GM21515 (cell line): ENCODE measurements at regions not wholly inside any gene's neighbourhood (a gene's known extent, or its start where the extent isn't known, plus 50 kb on each side); places are given as distances from the start of the nearest gene placed in this dataset.
"Not testable (repeated sequence)": the region's sequence is repeated elsewhere in the genome, so short reads cannot be mapped to it uniquely, and the experiment has no call there.

Source experiments
- ATAC-seq: cut with Tn5 transposase; IDR thresholded peaks from one replicate; pipeline ENCODE4 v1.9.1; 2021; ENCODE audit not compliant: unreplicated experiment

GRCh38 chr14:53228966-53229365 lies 75.8 kb upstream of the DDHD1 start:
- no peak for ATAC-seq

GRCh38 chr14:53227154-53227718 lies 74.1 kb upstream of the DDHD1 start:
- ATAC-seq = no peak

GRCh38 chr14:53226553-53226952 lies 73.4 kb upstream of the DDHD1 start:
- no peak for ATAC-seq

GRCh38 chr14:53220914-53221313 lies 67.8 kb upstream of the DDHD1 start:
- no peak for ATAC-seq

GRCh38 chr14:53218161-53218560 lies 65.0 kb upstream of the DDHD1 start:
- ATAC-seq = no peak

GRCh38 chr14:53217316-53217994 lies 64.3 kb upstream of the DDHD1 start:
- ATAC-seq = peak; percentile 99

- ATAC-seq = not testable (repeated sequence)
These were observed 63.8 kb upstream of the DDHD1 start for GRCh38 chr14:53216955-53217315.

GRCh38 chr14:53216478-53216877 lies 63.4 kb upstream of the DDHD1 start:
- ATAC-seq = not testable (repeated sequence)

GRCh38 chr14:53215101-53215500 lies 62.0 kb upstream of the DDHD1 start:
- no peak for ATAC-seq

- no peak for ATAC-seq
These were observed 61.3 kb upstream of the DDHD1 start for GRCh38 chr14:53214384-53214783.

GRCh38 chr14:53213761-53214160 lies 60.6 kb upstream of the DDHD1 start:
- no peak for ATAC-seq

GRCh38 chr14:53209370-53209769 lies 56.2 kb upstream of the DDHD1 start:
- no peak for ATAC-seq
